LoVo (cell line): ENCODE measurements at regions not wholly inside any gene's neighbourhood (a gene's known extent, or its start where the extent isn't known, plus 50 kb on each side); places are given as distances from the start of the nearest gene placed in this dataset.
A peak's percentile ranks its signal among the peaks of the same experiment; 100 is the strongest.

Experiments
- DNase-seq: peaks from one replicate; pipeline ENCODE4 v3.0.0-alpha.2; 2016; ENCODE audit warnings: low spot score

- DNase-seq: no peak
Measured at GRCh38 chrX:82081027-82081426, 879.1 kb downstream of the SH3BGRL start.

GRCh38 chrX:82087699-82088098, 885.8 kb downstream of the SH3BGRL start:
- no peak for DNase-seq

GRCh38 chrX:82092307-82092706, 890.4 kb downstream of the SH3BGRL start:
- no peak for DNase-seq

GRCh38 chrX:82125103-82125502, 923.2 kb downstream of the SH3BGRL start:
- DNase-seq: no peak

- no peak for DNase-seq
Measured at GRCh38 chrX:82127228-82128123, 925.6 kb downstream of the SH3BGRL start.

- DNase-seq: no peak
Measured at GRCh38 chrX:82134378-82134777, 932.5 kb downstream of the SH3BGRL start.

GRCh38 chrX:82141942-82142341, 940.0 kb downstream of the SH3BGRL start:
- no peak for DNase-seq

GRCh38 chrX:82161195-82161594, 959.3 kb downstream of the SH3BGRL start:
- DNase-seq: no peak

- DNase-seq: no peak
Measured at GRCh38 chrX:82163701-82164100, 961.8 kb downstream of the SH3BGRL start.

- DNase-seq: no peak
Measured at GRCh38 chrX:82196866-82197265, 995.0 kb downstream of the SH3BGRL start.

GRCh38 chrX:82208975-82209374, 1007.1 kb downstream of the SH3BGRL start:
- no peak for DNase-seq

- peak; percentile 23 for DNase-seq
Measured at GRCh38 chrX:82218361-82218760, 1016.5 kb downstream of the SH3BGRL start.

GRCh38 chrX:82219129-82219528, 1017.2 kb downstream of the SH3BGRL start:
- no peak for DNase-seq

GRCh38 chrX:82224961-82225360, 1023.1 kb downstream of the SH3BGRL start:
- no peak for DNase-seq

GRCh38 chrX:82230013-82230412, 1028.1 kb downstream of the SH3BGRL start:
- no peak for DNase-seq

- no peak for DNase-seq
Measured at GRCh38 chrX:82232679-82233078, 1030.8 kb downstream of the SH3BGRL start.

GRCh38 chrX:82237328-82237727, 1035.4 kb downstream of the SH3BGRL start:
- no peak for DNase-seq
